ENCODE measurements at regions not wholly inside any gene's neighbourhood (a gene's known extent, or its start where the extent isn't known, plus 50 kb on each side); places are given as distances from the start of the nearest gene placed in this dataset.

DNA sequence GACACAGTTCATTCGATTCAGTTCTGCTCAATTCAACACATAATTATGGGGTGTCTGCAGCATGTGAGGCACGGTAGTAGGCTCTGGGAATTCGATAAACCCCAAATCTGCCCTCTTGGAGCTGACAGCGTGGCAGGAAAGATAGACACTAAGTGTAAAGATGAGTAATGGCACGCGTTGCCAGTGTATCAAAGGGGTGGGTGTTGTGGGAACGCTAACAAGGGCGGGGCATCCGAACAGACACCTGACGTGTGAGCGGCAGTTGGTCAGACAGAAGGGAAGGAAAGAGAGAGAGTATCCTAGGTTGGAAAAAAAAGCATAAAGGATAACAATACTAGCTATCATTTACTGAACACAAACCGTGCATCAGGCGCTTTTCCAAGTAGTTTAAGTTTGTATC is 125.7 kb upstream of the HAAO start:
- TF ChIP-seq POLR2AphosphoS5 (IDR thresholded peaks at IDR 0.05; ENCODE audit: low read depth) (no peak), EZH2 (IDR thresholded peaks at IDR 0.05; ENCODE audit: low read depth, unreplicated experiment) (no peak), NANOG (IDR thresholded peaks at IDR 0.05; ENCODE audit: borderline replicate concordance) (no peak), CREB1 (CRISPR knock-in tag; IDR thresholded peaks at IDR 0.05; ENCODE audit: low read depth) (no peak), EZH2phosphoT487 (IDR thresholded peaks at IDR 0.05; ENCODE audit: unreplicated experiment) (no peak), JUNB (IDR thresholded peaks at IDR 0.05; ENCODE audit: unreplicated experiment) (no peak)
- TF ChIP-seq, protein P1, sequence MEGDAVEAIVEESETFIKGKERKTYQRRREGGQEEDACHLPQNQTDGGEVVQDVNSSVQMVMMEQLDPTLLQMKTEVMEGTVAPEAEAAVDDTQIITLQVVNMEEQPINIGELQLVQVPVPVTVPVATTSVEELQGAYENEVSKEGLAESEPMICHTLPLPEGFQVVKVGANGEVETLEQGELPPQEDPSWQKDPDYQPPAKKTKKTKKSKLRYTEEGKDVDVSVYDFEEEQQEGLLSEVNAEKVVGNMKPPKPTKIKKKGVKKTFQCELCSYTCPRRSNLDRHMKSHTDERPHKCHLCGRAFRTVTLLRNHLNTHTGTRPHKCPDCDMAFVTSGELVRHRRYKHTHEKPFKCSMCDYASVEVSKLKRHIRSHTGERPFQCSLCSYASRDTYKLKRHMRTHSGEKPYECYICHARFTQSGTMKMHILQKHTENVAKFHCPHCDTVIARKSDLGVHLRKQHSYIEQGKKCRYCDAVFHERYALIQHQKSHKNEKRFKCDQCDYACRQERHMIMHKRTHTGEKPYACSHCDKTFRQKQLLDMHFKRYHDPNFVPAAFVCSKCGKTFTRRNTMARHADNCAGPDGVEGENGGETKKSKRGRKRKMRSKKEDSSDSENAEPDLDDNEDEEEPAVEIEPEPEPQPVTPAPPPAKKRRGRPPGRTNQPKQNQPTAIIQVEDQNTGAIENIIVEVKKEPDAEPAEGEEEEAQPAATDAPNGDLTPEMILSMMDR (conservative IDR thresholded peaks at IDR 0.05; ENCODE audit: low read depth in 2 of 2), result no peak
- TF ChIP-seq, protein P2, sequence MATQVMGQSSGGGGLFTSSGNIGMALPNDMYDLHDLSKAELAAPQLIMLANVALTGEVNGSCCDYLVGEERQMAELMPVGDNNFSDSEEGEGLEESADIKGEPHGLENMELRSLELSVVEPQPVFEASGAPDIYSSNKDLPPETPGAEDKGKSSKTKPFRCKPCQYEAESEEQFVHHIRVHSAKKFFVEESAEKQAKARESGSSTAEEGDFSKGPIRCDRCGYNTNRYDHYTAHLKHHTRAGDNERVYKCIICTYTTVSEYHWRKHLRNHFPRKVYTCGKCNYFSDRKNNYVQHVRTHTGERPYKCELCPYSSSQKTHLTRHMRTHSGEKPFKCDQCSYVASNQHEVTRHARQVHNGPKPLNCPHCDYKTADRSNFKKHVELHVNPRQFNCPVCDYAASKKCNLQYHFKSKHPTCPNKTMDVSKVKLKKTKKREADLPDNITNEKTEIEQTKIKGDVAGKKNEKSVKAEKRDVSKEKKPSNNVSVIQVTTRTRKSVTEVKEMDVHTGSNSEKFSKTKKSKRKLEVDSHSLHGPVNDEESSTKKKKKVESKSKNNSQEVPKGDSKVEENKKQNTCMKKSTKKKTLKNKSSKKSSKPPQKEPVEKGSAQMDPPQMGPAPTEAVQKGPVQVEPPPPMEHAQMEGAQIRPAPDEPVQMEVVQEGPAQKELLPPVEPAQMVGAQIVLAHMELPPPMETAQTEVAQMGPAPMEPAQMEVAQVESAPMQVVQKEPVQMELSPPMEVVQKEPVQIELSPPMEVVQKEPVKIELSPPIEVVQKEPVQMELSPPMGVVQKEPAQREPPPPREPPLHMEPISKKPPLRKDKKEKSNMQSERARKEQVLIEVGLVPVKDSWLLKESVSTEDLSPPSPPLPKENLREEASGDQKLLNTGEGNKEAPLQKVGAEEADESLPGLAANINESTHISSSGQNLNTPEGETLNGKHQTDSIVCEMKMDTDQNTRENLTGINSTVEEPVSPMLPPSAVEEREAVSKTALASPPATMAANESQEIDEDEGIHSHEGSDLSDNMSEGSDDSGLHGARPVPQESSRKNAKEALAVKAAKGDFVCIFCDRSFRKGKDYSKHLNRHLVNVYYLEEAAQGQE (IDR thresholded peaks at IDR 0.05; ENCODE audit: unreplicated experiment), result no peak
- TF ChIP-seq, protein P3, sequence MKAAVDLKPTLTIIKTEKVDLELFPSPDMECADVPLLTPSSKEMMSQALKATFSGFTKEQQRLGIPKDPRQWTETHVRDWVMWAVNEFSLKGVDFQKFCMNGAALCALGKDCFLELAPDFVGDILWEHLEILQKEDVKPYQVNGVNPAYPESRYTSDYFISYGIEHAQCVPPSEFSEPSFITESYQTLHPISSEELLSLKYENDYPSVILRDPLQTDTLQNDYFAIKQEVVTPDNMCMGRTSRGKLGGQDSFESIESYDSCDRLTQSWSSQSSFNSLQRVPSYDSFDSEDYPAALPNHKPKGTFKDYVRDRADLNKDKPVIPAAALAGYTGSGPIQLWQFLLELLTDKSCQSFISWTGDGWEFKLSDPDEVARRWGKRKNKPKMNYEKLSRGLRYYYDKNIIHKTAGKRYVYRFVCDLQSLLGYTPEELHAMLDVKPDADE (IDR thresholded peaks at IDR 0.05), result no peak

All from GM23338 (cell line).